Nephron progenitor cell (in vitro differentiated cells): ENCODE measurements at regions not wholly inside any gene's neighbourhood (a gene's known extent, or its start where the extent isn't known, plus 50 kb on each side); places are given as distances from the start of the nearest gene placed in this dataset.

Source experiments
- DNase-seq: peaks from one replicate; pipeline ENCODE4 v3.0.0; 2021
- H3K27ac Mint-ChIP-seq: 2 replicates; pipeline ENCODE4 v1.8.0; 2021; ENCODE audit warnings: mild to moderate bottlenecking, moderate library complexity, mixed read lengths
- H3K27me3 Mint-ChIP-seq: 2 replicates; pipeline ENCODE4 v1.8.0; 2021; ENCODE audit warnings: mild to moderate bottlenecking, low read depth, mixed read lengths; ENCODE audit not compliant: poor library complexity
- H3K36me3 Mint-ChIP-seq: 2 replicates; pipeline ENCODE4 v1.8.0; 2021; ENCODE audit warnings: low read depth, mixed read lengths
- H3K4me1 Mint-ChIP-seq: 2 replicates; pipeline ENCODE4 v1.8.0; 2021; ENCODE audit warnings: mixed read lengths
- H3K4me3 Mint-ChIP-seq: 2 replicates; pipeline ENCODE4 v1.8.0; 2021; ENCODE audit warnings: mild to moderate bottlenecking, moderate library complexity, mixed read lengths
- H3K9me3 Mint-ChIP-seq: 2 replicates; pipeline ENCODE4 v1.8.0; 2021; ENCODE audit warnings: mild to moderate bottlenecking, moderate library complexity, mixed read lengths
- TF ChIP-seq, protein P1 (sequence below): fragments of 200-600 bp; sonication (generic); IDR thresholded peaks from 2 replicates; pipeline ENCODE4 v1.5.0; 2021; ENCODE audit warnings: antibody characterized with exemption

DNA sequence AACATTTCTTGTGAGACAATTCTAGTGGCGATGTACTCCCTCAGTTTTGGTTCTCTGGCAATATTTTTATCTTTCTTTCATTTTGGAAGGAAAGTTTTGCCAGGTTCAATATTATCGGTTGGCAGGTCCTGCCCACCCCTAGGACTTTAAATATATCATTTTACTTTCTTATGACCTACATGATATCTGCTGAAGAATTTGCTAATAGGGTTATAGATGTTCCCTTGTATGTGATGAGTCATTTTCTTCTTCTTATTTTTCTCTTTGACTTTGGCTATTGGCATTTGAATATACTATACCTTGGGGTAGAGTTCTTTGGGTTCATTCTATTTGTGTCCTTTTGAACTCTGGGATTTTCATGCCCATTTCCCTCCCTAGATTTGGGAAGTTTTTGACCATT, 89.7 kb downstream of the GMNC start:
- Mint-ChIP-seq H3K4me1 (no peaks in the 10 kb centered on the region), H3K36me3 (no peaks in the 10 kb centered on the region), H3K9me3 (peaks cover 14% of the 10 kb centered on the region), H3K27me3 (no peaks in the 10 kb centered on the region), H3K27ac (no peak overlapping the region), H3K4me3 (no peak overlapping the region)
- TF ChIP-seq, protein P1, sequence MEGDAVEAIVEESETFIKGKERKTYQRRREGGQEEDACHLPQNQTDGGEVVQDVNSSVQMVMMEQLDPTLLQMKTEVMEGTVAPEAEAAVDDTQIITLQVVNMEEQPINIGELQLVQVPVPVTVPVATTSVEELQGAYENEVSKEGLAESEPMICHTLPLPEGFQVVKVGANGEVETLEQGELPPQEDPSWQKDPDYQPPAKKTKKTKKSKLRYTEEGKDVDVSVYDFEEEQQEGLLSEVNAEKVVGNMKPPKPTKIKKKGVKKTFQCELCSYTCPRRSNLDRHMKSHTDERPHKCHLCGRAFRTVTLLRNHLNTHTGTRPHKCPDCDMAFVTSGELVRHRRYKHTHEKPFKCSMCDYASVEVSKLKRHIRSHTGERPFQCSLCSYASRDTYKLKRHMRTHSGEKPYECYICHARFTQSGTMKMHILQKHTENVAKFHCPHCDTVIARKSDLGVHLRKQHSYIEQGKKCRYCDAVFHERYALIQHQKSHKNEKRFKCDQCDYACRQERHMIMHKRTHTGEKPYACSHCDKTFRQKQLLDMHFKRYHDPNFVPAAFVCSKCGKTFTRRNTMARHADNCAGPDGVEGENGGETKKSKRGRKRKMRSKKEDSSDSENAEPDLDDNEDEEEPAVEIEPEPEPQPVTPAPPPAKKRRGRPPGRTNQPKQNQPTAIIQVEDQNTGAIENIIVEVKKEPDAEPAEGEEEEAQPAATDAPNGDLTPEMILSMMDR: no peak
- no peak for DNase-seq

DNA sequence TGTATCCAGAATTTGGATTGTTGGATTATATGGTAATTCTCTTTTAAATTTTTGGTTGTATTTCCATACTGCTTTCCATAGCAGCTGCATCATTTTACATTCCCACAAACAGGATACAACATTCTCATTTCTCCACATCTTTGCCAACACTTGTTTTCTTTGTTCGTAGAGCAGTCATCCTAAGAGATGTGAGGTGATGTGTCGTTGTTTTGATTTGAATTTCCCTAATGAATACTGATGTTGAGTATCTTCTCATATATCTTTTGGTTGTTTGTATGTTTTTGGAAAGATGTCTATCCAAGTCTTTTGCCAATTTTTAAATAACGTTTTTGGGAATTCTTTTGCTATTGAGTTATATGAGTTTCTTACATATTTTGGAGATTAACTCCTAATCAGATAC, 93.6 kb downstream of the GMNC start:
- TF ChIP-seq, protein P1: no peak
- Mint-ChIP-seq H3K27ac (no peak overlapping the region), H3K36me3 (no peaks in the 10 kb centered on the region), H3K27me3 (no peaks in the 10 kb centered on the region), H3K9me3 (peaks cover 14% of the 10 kb centered on the region), H3K4me3 (no peak overlapping the region), H3K4me1 (no peaks in the 10 kb centered on the region)
- DNase-seq: no peak

DNA sequence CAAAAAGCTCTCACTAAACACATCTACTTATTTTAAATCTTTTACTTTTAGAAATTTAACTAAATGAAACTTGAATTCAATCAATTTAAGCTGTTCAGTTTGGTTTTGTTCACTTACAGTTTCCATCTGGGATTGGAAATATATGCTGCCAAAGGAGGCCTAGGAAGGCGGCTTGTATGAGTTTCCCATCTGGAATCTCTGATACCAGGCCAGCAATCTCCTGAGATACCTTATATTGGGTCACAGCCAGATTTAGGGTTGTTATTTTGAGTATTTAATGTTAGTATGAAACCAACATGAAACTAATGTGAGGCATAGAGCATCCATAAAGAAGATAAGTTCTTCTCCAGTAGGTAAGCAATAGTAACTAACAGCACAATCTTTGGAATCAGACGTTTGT, 94.6 kb downstream of the GMNC start:
- Mint-ChIP-seq H3K4me1 (no peaks in the 10 kb centered on the region), H3K27me3 (no peaks in the 10 kb centered on the region), H3K4me3 (no peak overlapping the region), H3K9me3 (peaks cover 8% of the 10 kb centered on the region), H3K36me3 (no peaks in the 10 kb centered on the region), H3K27ac (no peak overlapping the region)
- no peak for DNase-seq
- TF ChIP-seq, protein P1: no peak

GRCh38 chr3:190764231-190765134, 98.0 kb downstream of the GMNC start:
- H3K4me1 Mint-ChIP-seq: no peaks in the 10 kb centered on the region
- DNase-seq: no peak
- no peak overlapping the region for H3K27ac Mint-ChIP-seq
- H3K9me3 Mint-ChIP-seq: no peaks in the 10 kb centered on the region
- no peak overlapping the region for H3K4me3 Mint-ChIP-seq
- TF ChIP-seq, protein P1: no peak
- no peaks in the 10 kb centered on the region for H3K36me3 Mint-ChIP-seq
- H3K27me3 Mint-ChIP-seq: peaks cover 4% of the 10 kb centered on the region

GRCh38 chr3:190762801-190763200, 99.7 kb downstream of the GMNC start:
- TF ChIP-seq, protein P1: no peak
- H3K36me3 Mint-ChIP-seq: no peaks in the 10 kb centered on the region
- no peak for DNase-seq
- peaks cover 4% of the 10 kb centered on the region for H3K27me3 Mint-ChIP-seq
- H3K27ac Mint-ChIP-seq: no peak overlapping the region
- H3K9me3 Mint-ChIP-seq: no peaks in the 10 kb centered on the region
- no peak overlapping the region for H3K4me3 Mint-ChIP-seq
- H3K4me1 Mint-ChIP-seq: no peaks in the 10 kb centered on the region

- DNase-seq: no peak
- Mint-ChIP-seq H3K4me3 (no peak overlapping the region), H3K36me3 (no peaks in the 10 kb centered on the region), H3K9me3 (no peaks in the 10 kb centered on the region), H3K4me1 (peaks cover 9% of the 10 kb centered on the region), H3K27ac (no peak overlapping the region), H3K27me3 (no peaks in the 10 kb centered on the region)
- TF ChIP-seq, protein P1: no peak
Measured at GRCh38 chr3:190747571-190747970, 114.9 kb downstream of the GMNC start.
